MM.1S (cell line): ENCODE measurements at regions not wholly inside any gene's neighbourhood (a gene's known extent, or its start where the extent isn't known, plus 50 kb on each side); places are given as distances from the start of the nearest gene placed in this dataset.

Experiments
- DNase-seq: peaks from one replicate; pipeline ENCODE4 v3.0.0-alpha.2; 2015
- H2AFZ ChIP-seq: fragments of 300-600 bp; sonication (generic); 2 replicates; pipeline ENCODE4 v1.6.0; 2016; ENCODE audit warnings: antibody characterized with exemption, low read length
- H3F3A ChIP-seq: fragments of 300-600 bp; sonication (generic); 2 replicates; pipeline ENCODE4 v1.6.1; 2016; ENCODE audit warnings: mild to moderate bottlenecking, antibody characterized with exemption, low read length, moderate library complexity, mixed read lengths; ENCODE audit not compliant: insufficient read depth
- H3K27ac ChIP-seq: fragments of 300-600 bp; sonication (generic); 2 replicates; pipeline ENCODE4 v1.5.1; 2016; ENCODE audit warnings: mild to moderate bottlenecking, low read length
- H3K27me3 ChIP-seq: fragments of 300-600 bp; sonication (generic); replicated peaks from 2 replicates; pipeline ENCODE4 v1.6.0; 2016; ENCODE audit warnings: low read length; ENCODE audit not compliant: insufficient read depth
- H3K36me3 ChIP-seq: fragments of 300-600 bp; sonication (generic); replicated peaks from 2 replicates; pipeline ENCODE4 v1.6.1; 2016; ENCODE audit warnings: mild to moderate bottlenecking, low read length, mixed read lengths; ENCODE audit not compliant: insufficient read depth
- H3K4me1 ChIP-seq: fragments of 300-600 bp; sonication (generic); 2 replicates; pipeline ENCODE4 v1.6.1; 2016; ENCODE audit warnings: low read length, mixed read lengths
- H3K4me2 ChIP-seq: fragments of 300-600 bp; sonication (generic); 2 replicates; pipeline ENCODE4 v1.6.0; 2016; ENCODE audit warnings: low read depth, low read length
- H3K4me3 ChIP-seq: fragments of 300-600 bp; sonication (generic); 2 replicates; pipeline ENCODE4 v1.5.1; 2016; ENCODE audit warnings: low read length, mixed read lengths
- H3K79me2 ChIP-seq: fragments of 300-600 bp; sonication (generic); 2 replicates; pipeline ENCODE4 v1.6.1; 2016; ENCODE audit warnings: mixed run types, low read length, mixed read lengths
- H3K9ac ChIP-seq: fragments of 300-600 bp; sonication (generic); 2 replicates; pipeline ENCODE4 v1.6.1; 2016; ENCODE audit warnings: low read length, mixed read lengths
- H3K9me2 ChIP-seq: fragments of 300-600 bp; sonication (generic); replicated peaks from 2 replicates; pipeline ENCODE4 v1.6.1; 2016; ENCODE audit warnings: mild to moderate bottlenecking, low read length, mixed read lengths; ENCODE audit not compliant: insufficient read depth
- H3K9me3 ChIP-seq: fragments of 300-600 bp; sonication (generic); replicated peaks from 2 replicates; pipeline ENCODE4 v1.6.1; 2016; ENCODE audit warnings: mild to moderate bottlenecking, low read length, mixed read lengths; ENCODE audit not compliant: insufficient read depth
- H4K20me1 ChIP-seq: fragments of 300-600 bp; sonication (generic); 2 replicates; pipeline ENCODE4 v1.6.1; 2016; ENCODE audit warnings: mild to moderate bottlenecking, low read length, moderate library complexity, mixed read lengths; ENCODE audit not compliant: insufficient read depth
- CTCF ChIP-seq: fragments of 300-600 bp; sonication (generic); IDR thresholded peaks from 2 replicates; pipeline ENCODE4 v1.5.1; 2016; ENCODE audit warnings: antibody characterized with exemption, low read length, mixed read lengths
- EZH2 ChIP-seq: fragments of 300-600 bp; sonication (generic); optimal IDR thresholded peaks from 2 replicates; pipeline ENCODE3; 2017; ENCODE audit warnings: low read depth, mild to moderate bottlenecking, antibody characterized with exemption, low read length, mixed read lengths
- EZH2phosphoT487 ChIP-seq: fragments of 300-600 bp; sonication (generic); IDR thresholded peaks from 2 replicates; pipeline ENCODE4 v1.6.1; 2018; ENCODE audit warnings: antibody characterized with exemption, low read length

GRCh38 chr11:103636232-103636631 is 400.2 kb upstream of the DDI1 start:
- Histone ChIP-seq H4K20me1 (no peaks in the 10 kb centered on the region), H3K9ac (no peak overlapping the region), H2AFZ (no peak overlapping the region), H3F3A (no peaks in the 10 kb centered on the region), H3K9me3 (no peaks in the 10 kb centered on the region), H3K79me2 (no peaks in the 10 kb centered on the region), H3K4me1 (no peaks in the 10 kb centered on the region), H3K27ac (no peak overlapping the region), H3K36me3 (no peaks in the 10 kb centered on the region), H3K4me2 (no peak overlapping the region), H3K27me3 (no peaks in the 10 kb centered on the region), H3K4me3 (no peak overlapping the region), H3K9me2 (no peaks in the 10 kb centered on the region)
- DNase-seq: no peak
- no peak for TF ChIP-seq EZH2phosphoT487
- TF ChIP-seq EZH2: no peak
- TF ChIP-seq CTCF: no peak

GRCh38 chr11:103637295-103637694 is 399.1 kb upstream of the DDI1 start:
- Histone ChIP-seq H3K4me2 (no peak overlapping the region), H3F3A (no peaks in the 10 kb centered on the region), H3K27me3 (no peaks in the 10 kb centered on the region), H3K79me2 (no peaks in the 10 kb centered on the region), H3K9me2 (no peaks in the 10 kb centered on the region), H3K9ac (no peak overlapping the region), H4K20me1 (no peaks in the 10 kb centered on the region), H3K4me3 (no peak overlapping the region), H3K4me1 (no peaks in the 10 kb centered on the region), H2AFZ (no peak overlapping the region), H3K27ac (no peak overlapping the region), H3K9me3 (no peaks in the 10 kb centered on the region), H3K36me3 (no peaks in the 10 kb centered on the region)
- no peak for TF ChIP-seq EZH2
- TF ChIP-seq EZH2phosphoT487: no peak
- TF ChIP-seq CTCF: no peak
- no peak for DNase-seq

GRCh38 chr11:103637831-103638230 is 398.6 kb upstream of the DDI1 start:
- Histone ChIP-seq H3F3A (no peaks in the 10 kb centered on the region), H3K4me1 (no peaks in the 10 kb centered on the region), H2AFZ (no peak overlapping the region), H3K36me3 (no peaks in the 10 kb centered on the region), H3K9me2 (no peaks in the 10 kb centered on the region), H3K9me3 (no peaks in the 10 kb centered on the region), H4K20me1 (no peaks in the 10 kb centered on the region), H3K27ac (no peak overlapping the region), H3K4me2 (no peak overlapping the region), H3K9ac (no peak overlapping the region), H3K4me3 (no peak overlapping the region), H3K27me3 (no peaks in the 10 kb centered on the region), H3K79me2 (no peaks in the 10 kb centered on the region)
- TF ChIP-seq EZH2 (no peak), CTCF (no peak), EZH2phosphoT487 (no peak)
- DNase-seq: no peak
